ENCODE measurements at regions not wholly inside any gene's neighbourhood (a gene's known extent, or its start where the extent isn't known, plus 50 kb on each side); places are given as distances from the start of the nearest gene placed in this dataset.

DNA sequence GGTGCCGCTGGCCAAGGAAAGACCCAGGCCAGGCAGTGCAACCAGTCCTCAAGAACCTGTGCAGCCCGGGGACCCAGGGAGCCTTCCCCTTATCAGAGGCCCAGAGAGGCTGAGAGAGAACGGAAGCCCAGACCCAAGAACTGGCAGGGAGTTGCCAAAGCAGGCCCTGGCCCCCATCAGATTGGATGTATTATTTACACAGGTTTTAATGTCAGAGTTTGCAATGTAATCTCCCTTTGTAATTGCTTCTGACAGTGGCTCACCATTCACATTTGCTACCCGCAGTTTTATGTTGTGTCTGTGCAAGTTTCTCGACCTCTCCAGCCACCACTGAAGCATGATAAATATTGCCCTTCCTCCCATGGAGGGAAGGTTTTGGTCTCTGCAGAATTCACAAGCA, 660.9 kb downstream of the LIG4 start:
- no peak for TF ChIP-seq ZNF138 (CRISPR knock-in tag; conservative IDR thresholded peaks at IDR 0.05)
- TF ChIP-seq, protein P1, sequence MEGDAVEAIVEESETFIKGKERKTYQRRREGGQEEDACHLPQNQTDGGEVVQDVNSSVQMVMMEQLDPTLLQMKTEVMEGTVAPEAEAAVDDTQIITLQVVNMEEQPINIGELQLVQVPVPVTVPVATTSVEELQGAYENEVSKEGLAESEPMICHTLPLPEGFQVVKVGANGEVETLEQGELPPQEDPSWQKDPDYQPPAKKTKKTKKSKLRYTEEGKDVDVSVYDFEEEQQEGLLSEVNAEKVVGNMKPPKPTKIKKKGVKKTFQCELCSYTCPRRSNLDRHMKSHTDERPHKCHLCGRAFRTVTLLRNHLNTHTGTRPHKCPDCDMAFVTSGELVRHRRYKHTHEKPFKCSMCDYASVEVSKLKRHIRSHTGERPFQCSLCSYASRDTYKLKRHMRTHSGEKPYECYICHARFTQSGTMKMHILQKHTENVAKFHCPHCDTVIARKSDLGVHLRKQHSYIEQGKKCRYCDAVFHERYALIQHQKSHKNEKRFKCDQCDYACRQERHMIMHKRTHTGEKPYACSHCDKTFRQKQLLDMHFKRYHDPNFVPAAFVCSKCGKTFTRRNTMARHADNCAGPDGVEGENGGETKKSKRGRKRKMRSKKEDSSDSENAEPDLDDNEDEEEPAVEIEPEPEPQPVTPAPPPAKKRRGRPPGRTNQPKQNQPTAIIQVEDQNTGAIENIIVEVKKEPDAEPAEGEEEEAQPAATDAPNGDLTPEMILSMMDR (IDR thresholded peaks at IDR 0.05), result no peak
- no peak for TF ChIP-seq USF2 (CRISPR knock-in tag; IDR thresholded peaks at IDR 0.05)
